Activated naive CD4-positive, alpha-beta T cell treated with anti-CD3 and anti-CD28 coated beads, Interleukin-2, amount 50 U/mL, for 16 hours (primary cell): ENCODE measurements at regions not wholly inside any gene's neighbourhood (a gene's known extent, or its start where the extent isn't known, plus 50 kb on each side); places are given as distances from the start of the nearest gene placed in this dataset.

Experiments used
- DNase-seq: peaks from one replicate; pipeline ENCODE4 v3.0.0-alpha.2; 2020

- DNase-seq = no peak
Measured at GRCh38 chr18:24799176-24799575, 338.7 kb downstream of the HRH4 start.

- no peak for DNase-seq
Measured at GRCh38 chr18:24799720-24800119, 339.3 kb downstream of the HRH4 start.

GRCh38 chr18:24801001-24801400, 340.6 kb downstream of the HRH4 start:
- no peak for DNase-seq

- DNase-seq = no peak
Measured at GRCh38 chr18:24802456-24802855, 342.0 kb downstream of the HRH4 start.

GRCh38 chr18:24805156-24805555, 344.7 kb downstream of the HRH4 start:
- no peak for DNase-seq

- no peak for DNase-seq
Measured at GRCh38 chr18:24809173-24809950, 348.9 kb downstream of the HRH4 start.

GRCh38 chr18:24810561-24811305, 350.3 kb downstream of the HRH4 start:
- no peak for DNase-seq

- no peak for DNase-seq
Measured at GRCh38 chr18:24811950-24812681, 351.7 kb downstream of the HRH4 start.

- no peak for DNase-seq
Measured at GRCh38 chr18:24814521-24814920, 354.1 kb downstream of the HRH4 start.

- no peak for DNase-seq
Measured at GRCh38 chr18:24817150-24817549, 356.7 kb downstream of the HRH4 start.

GRCh38 chr18:24817587-24818371, 357.3 kb downstream of the HRH4 start:
- no peak for DNase-seq

GRCh38 chr18:24818441-24818840, 358.0 kb downstream of the HRH4 start:
- DNase-seq = no peak

GRCh38 chr18:24819141-24819890, 358.9 kb downstream of the HRH4 start:
- DNase-seq = no peak

- DNase-seq = no peak
Measured at GRCh38 chr18:24825397-24825796, 365.0 kb downstream of the HRH4 start.

- no peak for DNase-seq
Measured at GRCh38 chr18:24826605-24827004, 366.2 kb downstream of the HRH4 start.

GRCh38 chr18:24827501-24827900, 367.1 kb downstream of the HRH4 start:
- DNase-seq = no peak

- no peak for DNase-seq
Measured at GRCh38 chr18:24831081-24831480, 370.6 kb downstream of the HRH4 start.

GRCh38 chr18:24831871-24832665, 371.6 kb downstream of the HRH4 start:
- no peak for DNase-seq

GRCh38 chr18:24835751-24836150, 375.3 kb downstream of the HRH4 start:
- DNase-seq = no peak

- no peak for DNase-seq
Measured at GRCh38 chr18:24837066-24837465, 376.6 kb downstream of the HRH4 start.

- DNase-seq = no peak
Measured at GRCh38 chr18:24840051-24840450, 379.6 kb downstream of the HRH4 start.
